ENCODE measurements at regions not wholly inside any gene's neighbourhood (a gene's known extent, or its start where the extent isn't known, plus 50 kb on each side); places are given as distances from the start of the nearest gene placed in this dataset.

GRCh38 chr4:59966758-59967157 lies 1233.4 kb upstream of the ADGRL3 start:
- CTCF ChIA-PET = no interaction called here
- POLR2A ChIA-PET = no interaction called here

GRCh38 chr4:59968796-59969195 lies 1231.3 kb upstream of the ADGRL3 start:
- no peak for TF ChIP-seq CTCF (IDR thresholded peaks at IDR 0.05; ENCODE audit: insufficient read depth, low read length, missing control alignments)
- no peak overlapping the region for H3K4me3 ChIP-seq (ENCODE audit: low read depth, low read length)
- POLR2A ChIA-PET = no interaction called here
- CTCF ChIA-PET = no interaction called here
- no peak for DNase-seq (ENCODE audit: low read depth, low spot score)

More at GRCh38 chr4:59966758-59967157, 1233.4 kb upstream of the ADGRL3 start:
- no peak for TF ChIP-seq CTCF (IDR thresholded peaks at IDR 0.05; ENCODE audit: insufficient read depth, low read length, missing control alignments)
- H3K4me3 ChIP-seq (ENCODE audit: low read depth, low read length) = no peak overlapping the region
- no peak for DNase-seq (ENCODE audit: low read depth, low spot score)

- no peak for DNase-seq (ENCODE audit: low read depth, low spot score)
- TF ChIP-seq CTCF (IDR thresholded peaks at IDR 0.05; ENCODE audit: insufficient read depth, low read length, missing control alignments) = no peak
- POLR2A ChIA-PET = no interaction called here
- H3K4me3 ChIP-seq (ENCODE audit: low read depth, low read length) = no peak overlapping the region
- CTCF ChIA-PET = no interaction called here
Observed at GRCh38 chr4:59969909-59970308, 1230.2 kb upstream of the ADGRL3 start.

GRCh38 chr4:59971952-59972351 lies 1228.2 kb upstream of the ADGRL3 start:
- H3K4me3 ChIP-seq (ENCODE audit: low read depth, low read length) = no peak overlapping the region
- no peak for TF ChIP-seq CTCF (IDR thresholded peaks at IDR 0.05; ENCODE audit: insufficient read depth, low read length, missing control alignments)
- POLR2A ChIA-PET = no interaction called here
- DNase-seq (ENCODE audit: low read depth, low spot score) = no peak
- CTCF ChIA-PET = no interaction called here

GRCh38 chr4:59973492-59973891 lies 1226.6 kb upstream of the ADGRL3 start:
- POLR2A ChIA-PET = no interaction called here
- H3K4me3 ChIP-seq (ENCODE audit: low read depth, low read length) = no peak overlapping the region
- no peak for DNase-seq (ENCODE audit: low read depth, low spot score)
- CTCF ChIA-PET = no interaction called here
- no peak for TF ChIP-seq CTCF (IDR thresholded peaks at IDR 0.05; ENCODE audit: insufficient read depth, low read length, missing control alignments)

GRCh38 chr4:59979061-59979460 lies 1221.1 kb upstream of the ADGRL3 start:
- H3K4me3 ChIP-seq (ENCODE audit: low read depth, low read length) = no peak overlapping the region
- no peak for TF ChIP-seq CTCF (IDR thresholded peaks at IDR 0.05; ENCODE audit: insufficient read depth, low read length, missing control alignments)
- ChIA-PET POLR2A (no interaction called here), CTCF (no interaction called here)
- no peak for DNase-seq (ENCODE audit: low read depth, low spot score)
